ENCODE measurements at regions not wholly inside any gene's neighbourhood (a gene's known extent, or its start where the extent isn't known, plus 50 kb on each side); places are given as distances from the start of the nearest gene placed in this dataset.

GRCh38 chr19:31402529-31403316 is 53.5 kb upstream of the TSHZ3 start:
- DNase-seq: no peak

DNA sequence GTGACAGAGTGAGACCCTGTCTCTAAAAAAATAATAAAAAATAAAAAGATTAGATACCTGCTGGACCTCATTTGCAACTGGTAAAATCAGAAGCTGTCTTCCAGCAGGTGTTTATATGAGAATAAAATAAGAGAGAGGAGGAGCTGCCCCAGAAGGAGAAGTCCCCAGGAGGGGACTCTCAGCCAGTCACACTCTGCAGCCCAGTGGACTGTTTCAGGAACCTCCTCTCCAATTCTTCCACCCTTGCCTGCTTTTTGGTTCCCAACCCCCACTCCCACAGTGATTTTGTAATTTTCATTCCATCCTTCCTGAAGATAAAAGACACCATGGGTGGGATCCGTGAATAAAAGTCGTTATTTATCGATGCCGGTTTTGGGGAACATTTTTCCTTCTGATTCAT is 56.9 kb upstream of the TSHZ3 start:
- no peak for DNase-seq

DNA sequence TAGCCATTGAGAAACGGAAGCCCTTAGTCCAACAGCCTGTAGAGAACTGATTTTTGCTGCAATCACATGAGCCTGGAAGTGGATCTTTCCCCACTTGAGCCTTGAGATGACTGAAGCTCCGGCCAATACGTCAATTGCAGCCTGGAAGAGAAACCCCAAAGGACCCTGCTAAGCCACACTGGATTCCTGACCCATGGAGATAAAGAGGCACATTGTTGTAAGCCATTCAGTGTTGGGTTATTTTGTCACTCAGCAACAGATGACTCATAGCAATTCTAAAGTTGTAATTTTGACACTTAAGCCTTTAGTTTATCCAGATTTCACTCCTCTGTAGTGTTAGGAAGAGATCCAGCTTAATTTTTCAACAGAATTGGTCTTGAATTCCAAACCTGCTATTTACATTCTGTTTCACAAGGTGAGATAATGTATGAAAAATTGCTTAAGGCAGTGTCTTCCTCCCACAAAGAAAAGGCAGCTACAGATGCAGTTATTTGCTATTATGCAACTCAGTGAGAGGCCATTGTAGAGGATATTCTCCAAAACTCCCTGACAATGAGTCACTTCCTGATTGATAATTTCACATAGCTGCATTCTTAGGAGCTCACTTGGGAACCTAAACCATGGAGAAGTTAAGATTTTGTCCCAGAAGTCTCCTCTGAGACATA is 59.4 kb upstream of the TSHZ3 start:
- DNase-seq: no peak

DNA sequence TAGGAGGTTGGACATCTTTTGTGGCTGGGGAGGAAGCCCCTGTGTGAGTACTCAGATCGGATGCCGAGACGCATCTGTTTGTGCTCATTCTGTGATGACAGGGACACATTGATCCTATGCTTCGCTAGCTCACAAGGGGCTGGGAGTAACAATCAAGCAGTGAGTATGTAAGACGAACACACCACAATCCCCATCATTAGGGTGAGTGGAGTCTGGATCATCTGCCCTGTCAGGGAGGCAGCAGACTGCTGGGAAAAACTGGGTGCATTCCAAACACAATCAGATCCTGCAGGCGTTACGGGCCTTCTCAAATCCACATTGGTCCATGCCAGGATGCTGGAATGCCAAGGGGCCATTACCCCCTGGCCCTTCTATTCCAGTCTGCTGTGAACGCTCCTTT is 64.1 kb upstream of the TSHZ3 start:
- DNase-seq: no peak

- DNase-seq: no peak
Observed at GRCh38 chr19:31415322-31415721, 66.1 kb upstream of the TSHZ3 start.

GRCh38 chr19:31416548-31416947 is 67.3 kb upstream of the TSHZ3 start:
- no peak for DNase-seq

GRCh38 chr19:31418055-31418454 is 68.8 kb upstream of the TSHZ3 start:
- DNase-seq: no peak

- DNase-seq: no peak
Observed at GRCh38 chr19:31418692-31419430, 69.6 kb upstream of the TSHZ3 start.

- DNase-seq: no peak
Observed at GRCh38 chr19:31419871-31420445, 70.7 kb upstream of the TSHZ3 start.

DNA sequence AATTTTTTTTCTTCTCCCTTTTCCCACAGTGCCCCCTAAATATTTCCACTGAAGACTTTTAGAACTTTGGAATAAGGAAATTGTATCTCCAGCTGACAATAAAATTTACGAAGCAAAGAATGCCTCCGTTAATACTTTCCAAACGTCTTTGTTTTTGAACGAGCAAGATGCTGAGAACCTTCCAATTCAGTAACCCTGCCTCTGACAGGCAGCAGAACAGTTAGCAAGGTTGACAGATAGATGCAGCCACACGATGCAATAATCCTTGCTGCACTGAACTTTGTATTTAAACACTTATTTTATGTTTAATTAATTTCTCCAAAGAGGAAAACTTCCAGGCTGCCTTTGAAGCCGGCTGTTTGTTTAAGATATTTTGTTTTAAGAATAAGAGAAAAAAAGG is 71.8 kb upstream of the TSHZ3 start:
- no peak for DNase-seq

DNA sequence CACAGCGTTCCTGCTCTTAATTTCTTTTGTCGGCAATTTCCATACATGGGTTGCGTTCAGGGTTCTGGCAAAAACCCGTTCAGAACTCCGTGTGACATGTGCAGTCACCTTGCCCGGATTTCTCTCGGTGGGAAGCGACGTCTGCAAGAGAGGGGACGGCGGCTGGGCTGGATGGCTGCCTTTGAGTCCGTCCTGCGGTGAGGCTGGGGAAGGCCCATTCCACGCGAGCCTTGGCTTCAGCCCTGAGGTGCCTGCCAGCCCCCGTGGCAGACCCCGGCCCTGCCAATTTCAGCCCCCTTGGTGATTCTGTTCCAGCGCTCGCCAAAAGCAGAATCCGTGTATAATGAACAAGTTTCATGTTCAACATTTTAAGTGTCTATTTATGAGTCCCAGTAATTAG is 72.6 kb upstream of the TSHZ3 start:
- DNase-seq: no peak

- DNase-seq: no peak
Observed at GRCh38 chr19:31423896-31424295, 74.7 kb upstream of the TSHZ3 start.

GRCh38 chr19:31424861-31425620 is 75.8 kb upstream of the TSHZ3 start:
- no peak for DNase-seq

DNA sequence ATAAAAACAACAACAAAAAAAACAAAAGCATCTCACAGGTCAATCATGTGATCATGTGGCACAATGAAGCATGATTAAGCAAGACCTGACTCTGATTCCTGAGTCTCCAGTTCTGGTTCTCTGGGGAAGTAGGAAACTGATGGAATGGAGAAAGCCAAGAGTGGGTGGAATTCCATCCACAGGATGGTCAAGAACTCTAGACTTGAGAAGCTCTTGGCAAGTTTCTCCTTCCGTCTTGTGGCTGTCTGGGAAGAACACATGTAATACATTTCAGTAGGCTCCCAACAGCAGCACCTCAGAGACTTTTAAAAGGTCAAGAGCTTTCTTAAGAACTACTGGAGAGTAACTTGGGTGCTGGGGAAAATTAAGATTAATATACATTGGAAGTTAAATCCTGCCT is 78.6 kb upstream of the TSHZ3 start:
- no peak for DNase-seq

DNA sequence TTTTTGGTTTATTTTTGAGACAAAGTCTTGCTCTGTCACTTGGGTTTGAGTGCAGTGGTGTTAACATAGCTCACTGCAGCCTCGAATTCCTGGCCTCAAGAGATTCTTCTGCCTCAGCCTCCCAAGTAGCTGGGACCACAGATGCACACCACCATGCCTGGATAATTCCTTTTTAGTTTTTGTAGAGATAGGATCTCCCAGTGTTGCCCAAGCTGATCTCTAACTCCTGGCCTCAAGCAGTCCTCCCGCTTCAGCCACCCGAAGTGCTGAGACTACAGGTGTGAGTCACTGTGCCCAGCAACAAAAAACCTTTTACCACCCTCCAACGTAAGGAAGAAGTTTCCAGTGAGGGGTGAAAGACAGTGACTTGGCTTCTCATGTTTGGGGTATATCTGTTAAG is 81.1 kb upstream of the TSHZ3 start:
- DNase-seq: no peak

DNA sequence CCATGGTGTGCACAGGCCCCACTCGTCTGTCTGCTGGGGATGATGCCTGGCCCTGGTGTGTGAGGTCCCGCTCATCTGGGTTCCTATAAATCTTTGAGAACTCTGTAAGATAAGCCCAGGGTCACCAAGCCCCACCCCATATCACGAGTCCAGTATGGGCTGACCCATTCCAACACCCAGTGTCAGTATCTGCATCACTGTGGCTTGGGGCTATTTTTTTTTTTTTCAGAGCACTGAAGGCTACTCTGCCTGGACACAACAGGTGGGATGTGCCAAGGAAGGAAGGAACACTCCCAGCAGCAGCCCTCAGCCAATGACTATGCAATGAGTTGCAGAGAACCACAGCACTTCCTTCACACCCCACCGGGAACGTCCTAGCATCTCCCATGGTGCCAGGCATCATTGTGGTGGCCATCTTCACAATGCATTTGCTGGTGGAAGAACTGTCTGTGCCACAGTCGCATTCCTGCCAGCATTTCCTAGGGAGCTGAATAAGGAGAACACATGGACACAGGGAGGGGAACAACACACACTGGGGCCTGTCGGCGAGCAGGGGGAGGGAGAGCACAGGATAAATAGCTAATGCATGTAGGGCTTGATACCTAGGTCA is 83.1 kb upstream of the TSHZ3 start:
- DNase-seq: no peak

GRCh38 chr19:31436121-31436776 is 87.0 kb upstream of the TSHZ3 start:
- no peak for DNase-seq

DNA sequence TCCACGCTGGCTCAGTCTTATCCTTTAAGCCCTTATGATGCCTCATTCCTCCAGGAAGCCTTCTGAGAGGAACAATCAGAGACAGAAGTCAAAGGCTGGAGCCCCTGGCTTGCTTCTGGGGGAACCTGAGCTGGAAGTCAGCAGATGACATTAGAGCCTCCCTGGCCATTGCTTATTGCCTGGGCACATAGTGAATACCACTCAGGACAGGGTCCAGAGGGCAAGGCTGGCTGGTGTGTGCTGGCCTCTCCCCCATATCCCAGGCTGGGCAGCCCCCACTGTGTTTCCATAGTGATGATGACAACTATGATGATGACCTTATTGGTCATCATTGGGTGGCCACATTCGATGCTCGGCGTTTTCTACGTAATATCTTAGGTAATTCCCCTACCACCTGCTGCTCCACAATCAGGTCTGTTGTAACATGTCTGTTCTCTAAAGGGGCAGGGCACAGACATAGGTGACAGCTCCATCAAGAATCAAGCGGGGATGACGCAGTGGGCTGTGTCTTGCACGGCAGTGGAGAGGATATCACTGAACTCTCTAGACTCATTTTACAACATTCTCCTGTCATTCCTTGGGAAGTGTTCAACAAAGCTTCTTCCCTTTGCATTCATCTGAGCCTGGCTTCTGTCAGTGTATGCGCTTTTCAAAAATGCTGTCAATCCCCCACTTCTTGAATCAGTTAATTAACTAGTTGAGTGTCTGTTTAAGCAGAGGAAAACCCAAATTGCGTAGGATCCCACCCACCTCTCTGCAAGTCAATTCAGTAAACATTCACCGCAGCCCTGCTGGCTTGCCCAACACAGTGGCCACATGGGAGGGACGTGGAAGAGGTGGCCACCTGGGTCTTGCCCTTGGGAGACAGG is 89.4 kb upstream of the TSHZ3 start:
- DNase-seq: no peak

- no peak for DNase-seq
Observed at GRCh38 chr19:31439270-31439573, 90.0 kb upstream of the TSHZ3 start.

DNA sequence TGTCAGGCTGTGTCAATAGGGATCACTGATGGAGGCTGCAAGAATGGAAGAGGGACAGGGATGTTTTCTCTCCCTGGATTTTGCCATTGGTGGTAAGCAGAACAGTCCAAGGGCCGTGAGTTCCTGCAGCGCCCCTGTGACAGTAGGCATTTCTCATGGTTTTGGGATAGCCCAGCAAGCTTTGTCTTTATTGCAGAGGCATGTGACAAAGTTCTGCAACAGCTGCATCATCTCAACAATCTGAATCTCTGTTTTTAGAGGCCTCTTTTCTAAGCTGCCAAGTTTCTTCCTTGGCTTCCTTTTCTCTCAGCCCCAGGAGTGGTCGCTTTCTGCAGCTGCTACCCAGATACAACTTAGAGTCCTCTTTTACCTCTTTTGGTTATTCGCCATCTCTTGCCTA is 95.7 kb upstream of the TSHZ3 start:
- DNase-seq: no peak

GRCh38 chr19:31445406-31445805 is 96.2 kb upstream of the TSHZ3 start:
- DNase-seq: no peak

All from activated CD8-positive, alpha-beta memory T cell treated with anti-CD3 and anti-CD28 coated beads for 24 hours (primary cell).